NCI-H2227 (cell line): ENCODE measurements at regions not wholly inside any gene's neighbourhood (a gene's known extent, or its start where the extent isn't known, plus 50 kb on each side); places are given as distances from the start of the nearest gene placed in this dataset.
"Not testable (repeated sequence)": the region's sequence is repeated elsewhere in the genome, so short reads cannot be mapped to it uniquely, and the experiment has no call there.

Experiments
- DNase-seq: peaks from one replicate; lab custom pipeline; 2025; ENCODE audit not compliant: unreplicated experiment; lab: John Stamatoyannopoulos, UW

DNA sequence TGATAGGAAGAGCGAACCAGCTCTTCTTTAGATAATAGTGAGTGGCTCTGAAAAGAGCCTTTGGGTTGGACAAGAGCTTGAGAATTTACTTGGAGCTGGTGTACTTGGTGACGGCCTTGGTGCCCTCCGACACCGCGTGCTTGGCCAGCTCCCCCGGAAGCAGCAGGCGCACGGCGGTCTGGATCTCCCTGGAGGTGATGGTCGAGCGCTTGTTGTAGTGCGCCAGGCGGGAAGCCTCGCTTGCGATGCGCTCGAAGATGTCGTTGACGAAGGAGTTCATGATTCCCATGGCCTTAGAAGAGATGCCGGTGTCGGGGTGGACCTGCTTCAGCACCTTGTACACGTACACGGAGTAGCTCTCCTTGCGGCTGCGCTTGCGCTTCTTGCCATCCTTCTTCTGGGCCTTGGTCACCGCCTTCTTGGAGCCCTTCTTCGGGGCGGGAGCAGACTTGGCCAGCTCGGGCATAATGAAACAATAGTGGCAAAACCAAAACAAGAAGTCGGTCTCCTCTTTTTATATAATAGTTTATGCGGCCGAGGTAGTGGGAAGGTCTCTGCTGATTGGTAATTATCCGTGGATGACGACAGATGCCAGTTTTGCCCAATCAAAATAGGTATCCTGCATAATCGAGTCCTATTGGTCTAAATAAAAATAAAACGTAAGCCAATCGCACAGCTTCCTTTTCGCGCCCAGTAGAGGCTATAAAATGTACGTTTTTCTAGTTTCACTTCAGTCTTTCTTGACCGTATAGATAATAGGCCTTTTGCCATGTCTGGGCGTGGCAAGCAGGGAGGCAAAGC, 104.6 kb downstream of the OR2B2 start:
- DNase-seq, result peak; percentile 96

DNA sequence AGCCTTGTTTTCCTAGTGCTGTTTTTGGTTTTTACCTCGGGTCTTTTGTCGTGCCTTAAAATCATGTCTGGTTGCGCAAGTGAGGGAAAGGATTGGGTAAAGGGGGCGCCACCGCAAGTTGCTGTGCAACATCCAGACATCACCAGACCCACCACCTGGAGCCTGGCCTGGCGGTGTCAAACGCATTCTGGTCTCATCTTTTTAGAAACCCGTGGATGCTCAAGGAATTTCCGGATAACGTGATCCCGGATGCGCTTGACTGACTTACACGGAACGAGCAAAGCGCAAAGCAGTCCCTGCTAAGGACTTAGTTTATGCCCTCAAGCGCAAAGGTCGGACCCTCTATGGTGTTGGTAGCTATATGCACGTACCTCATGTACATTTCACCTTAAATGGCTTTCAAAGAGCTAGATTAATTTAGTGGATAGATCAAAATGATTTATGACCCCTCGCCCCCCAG, 105.2 kb downstream of the OR2B2 start:
- DNase-seq, result peak; percentile 67

DNA sequence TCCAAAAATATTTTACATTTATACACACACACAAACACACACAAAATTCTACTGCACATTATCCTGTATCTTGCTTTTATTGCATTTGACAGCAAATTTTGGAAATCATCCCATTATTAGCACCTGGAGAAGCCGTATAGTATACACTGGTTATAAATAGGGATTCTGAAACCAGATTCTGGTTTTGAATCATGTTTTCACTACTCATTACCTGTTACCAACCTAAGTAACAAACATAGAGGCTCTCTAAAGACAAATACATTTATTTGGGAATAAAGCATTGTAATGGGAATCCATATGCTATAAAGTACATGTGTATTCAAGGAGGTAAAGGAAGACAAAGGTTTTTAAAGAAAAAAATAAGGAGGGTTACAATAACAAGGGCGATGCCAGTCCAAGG, 106.8 kb downstream of the OR2B2 start:
- DNase-seq, result no peak

DNA sequence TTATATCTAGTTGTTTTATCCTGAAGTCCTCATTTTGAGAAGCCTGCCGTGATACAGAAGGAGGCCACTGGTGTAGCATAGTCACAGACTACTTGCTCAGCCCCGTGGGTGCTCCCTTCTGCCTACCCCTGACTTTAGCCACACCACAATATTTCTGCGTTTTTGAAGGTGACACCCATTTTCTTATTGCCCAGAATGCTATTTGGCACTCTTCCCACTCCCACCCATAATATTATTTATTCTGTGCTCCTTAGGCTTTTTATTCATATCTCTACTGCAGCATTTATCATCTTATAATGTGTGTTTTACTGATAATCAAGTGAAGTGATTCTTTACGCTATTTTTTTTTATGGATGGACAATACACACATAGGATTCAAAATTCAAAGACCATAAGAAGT, 107.3 kb downstream of the OR2B2 start:
- no peak for DNase-seq

DNA sequence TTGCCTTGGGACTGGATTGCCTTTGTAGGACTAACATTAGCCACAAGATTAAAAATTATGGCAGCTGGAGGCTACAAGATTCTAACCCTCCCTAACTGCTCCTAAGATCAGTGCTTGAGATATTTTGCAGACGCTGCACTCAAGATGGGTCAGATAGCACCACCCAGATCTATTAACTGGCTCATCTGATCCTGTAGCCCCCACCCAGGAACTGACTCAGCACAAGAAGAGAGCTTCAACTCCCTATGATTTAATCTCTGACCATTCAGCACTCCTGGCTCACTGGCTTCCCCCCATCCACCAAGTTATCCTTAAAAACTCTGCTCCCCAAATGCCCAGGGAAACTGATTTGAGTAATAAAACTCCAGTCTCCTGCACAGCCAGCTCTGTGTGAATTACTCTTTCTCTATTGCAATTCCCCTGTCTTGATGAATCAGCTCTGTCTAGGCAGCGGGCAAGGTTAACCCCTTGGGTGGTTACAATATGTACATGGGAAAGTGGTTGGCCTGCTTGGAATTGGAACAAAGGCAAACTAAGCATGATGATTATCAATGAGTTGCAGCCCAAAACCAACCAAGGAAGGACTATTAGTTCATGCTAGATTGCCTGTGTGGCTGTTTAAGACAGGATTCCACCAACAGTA, 111.3 kb downstream of the OR2B2 start:
- DNase-seq, result no peak

DNA sequence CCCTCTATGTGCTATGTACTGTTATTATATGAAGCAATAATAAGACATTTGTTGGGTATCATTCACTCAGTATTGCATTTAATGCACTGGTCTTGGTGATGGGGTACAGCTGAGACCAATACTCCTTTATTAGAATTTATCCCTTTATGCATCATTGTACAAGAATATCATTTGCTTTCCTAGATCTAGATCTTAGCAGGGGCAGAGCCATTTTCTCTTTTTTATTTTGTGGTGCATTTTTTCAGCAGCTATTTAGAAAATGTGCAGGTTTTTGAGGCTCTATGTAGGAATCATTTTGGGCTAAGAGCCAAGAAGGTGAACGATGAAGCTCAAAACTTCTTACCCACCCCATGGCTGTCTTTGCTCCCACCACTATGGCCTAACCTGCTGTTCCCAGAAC, 114.2 kb downstream of the OR2B2 start:
- no peak for DNase-seq

DNA sequence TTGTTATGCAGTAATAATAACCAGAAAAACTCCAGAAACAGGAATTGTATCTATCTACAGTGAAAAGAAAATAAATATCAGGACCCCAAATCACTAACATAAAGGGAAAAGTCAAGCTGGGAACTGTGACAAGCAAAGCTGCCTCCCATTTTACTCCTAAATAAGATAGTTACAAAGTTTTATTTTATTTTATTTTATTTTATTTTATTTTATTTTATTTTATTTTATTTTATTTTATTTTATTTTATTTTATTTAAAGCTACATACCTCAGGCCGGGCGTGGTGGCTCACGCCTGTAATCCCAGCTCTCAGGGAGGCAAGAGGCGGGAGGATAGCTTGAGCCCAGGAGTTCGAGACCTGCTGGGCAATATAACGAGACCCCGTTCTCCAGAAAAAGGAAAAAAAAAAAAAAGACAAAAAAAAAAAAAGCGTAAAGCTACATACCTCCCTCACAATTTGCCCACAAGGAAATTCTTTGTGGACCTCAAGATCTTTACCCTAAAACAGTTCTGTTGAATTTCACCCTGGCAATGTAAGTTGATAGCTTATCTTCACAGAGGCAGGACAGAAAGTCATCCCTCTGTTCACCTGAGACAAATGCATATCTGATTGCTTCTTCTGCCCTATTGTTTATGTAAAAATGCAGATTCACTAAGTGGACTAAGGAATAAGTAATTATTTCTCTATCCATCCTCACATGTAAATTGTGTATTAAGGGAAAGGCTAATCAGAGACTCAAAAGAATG, 115.3 kb downstream of the OR2B2 start:
- DNase-seq, result not testable (repeated sequence)

DNA sequence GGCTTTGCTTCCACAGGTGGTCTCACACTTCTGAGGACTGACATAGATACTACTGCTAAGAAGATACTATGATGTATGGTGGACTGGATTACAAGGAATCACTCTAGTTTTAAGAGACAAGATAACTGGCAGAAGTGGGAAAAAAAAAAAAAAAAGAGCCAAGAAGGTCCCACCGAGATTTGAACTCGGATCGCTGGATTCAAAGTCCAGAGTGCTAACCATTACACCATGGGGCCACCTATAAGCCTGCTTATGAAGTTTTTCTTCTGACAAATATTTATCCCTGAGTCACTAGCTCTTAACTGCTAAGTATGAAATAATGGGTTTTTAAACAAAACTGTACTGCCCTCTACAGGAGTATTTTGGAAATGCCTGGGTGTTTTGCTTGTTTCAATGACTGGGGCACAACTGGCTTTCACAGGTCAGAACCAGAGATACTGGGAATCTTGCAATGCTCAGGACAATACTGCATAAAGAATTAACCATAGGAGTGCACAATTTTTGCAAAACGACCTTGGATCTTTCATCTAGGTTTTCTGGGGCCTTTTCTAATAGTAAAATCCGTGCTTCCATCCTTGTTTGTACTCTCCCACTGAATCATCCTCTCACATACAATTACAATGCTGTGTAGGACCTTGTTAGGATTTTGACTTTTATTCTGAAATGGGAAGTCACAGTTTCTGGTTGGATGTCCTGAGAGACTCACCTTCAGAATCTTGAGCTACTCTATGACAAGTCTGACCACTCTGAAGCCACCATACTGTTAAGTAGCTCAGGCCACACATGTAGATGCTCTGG, 116.3 kb downstream of the OR2B2 start:
- DNase-seq, result peak; percentile 95

DNA sequence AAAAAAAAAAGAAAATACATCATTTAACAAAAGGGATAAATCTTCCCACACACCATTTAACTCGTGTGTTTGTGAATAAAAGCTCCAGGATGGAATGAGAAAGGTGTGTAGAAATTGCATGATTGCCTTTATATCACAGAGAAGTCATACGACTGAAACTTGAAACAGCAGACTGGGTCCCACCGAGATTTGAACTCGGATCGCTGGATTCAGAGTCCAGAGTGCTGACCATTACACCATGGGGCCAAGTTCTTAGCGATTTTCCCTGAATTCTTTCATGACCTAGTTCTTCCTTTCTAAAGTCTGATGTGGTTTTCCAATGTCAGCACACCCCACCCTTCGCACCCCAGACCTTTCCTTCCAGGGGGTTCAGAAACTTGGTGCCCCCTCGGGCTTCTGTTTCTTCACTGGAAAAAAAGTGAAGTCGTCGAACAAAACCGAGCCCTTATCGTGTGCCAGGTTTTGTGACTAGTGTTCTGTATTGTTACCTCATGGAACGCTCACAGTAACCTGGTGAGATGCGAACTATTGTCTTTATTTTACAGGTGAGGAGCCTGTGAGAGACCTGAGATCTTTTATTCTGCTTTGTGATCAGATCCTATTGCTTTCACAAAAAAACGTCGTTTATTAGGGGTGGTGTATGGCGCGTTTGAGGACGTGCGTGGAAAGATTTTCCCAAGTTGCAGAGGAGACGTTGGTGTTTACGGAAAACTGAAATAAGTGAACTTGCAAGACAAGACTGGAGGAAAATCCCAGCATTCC, 120.8 kb downstream of the OR2B2 start:
- DNase-seq, result peak; percentile 85

DNA sequence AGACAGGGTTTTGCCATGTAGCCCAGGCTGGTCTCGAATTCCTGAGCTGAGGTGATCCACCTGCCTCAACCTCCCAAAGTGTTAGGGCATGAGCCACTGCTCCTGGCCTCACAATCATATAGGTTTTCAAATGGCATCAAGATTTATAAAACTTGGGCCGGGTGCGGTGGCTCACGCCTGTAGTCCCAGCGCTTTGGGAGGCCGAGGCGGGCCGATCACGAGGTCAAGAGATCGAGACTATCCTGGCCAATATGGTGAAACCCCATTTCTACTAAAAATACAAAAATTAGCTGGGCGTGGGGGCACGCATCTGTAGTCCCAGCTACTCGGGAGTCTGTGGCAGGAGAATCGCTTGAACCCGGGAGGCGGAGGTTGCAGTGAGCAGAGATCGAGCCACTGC, 123.8 kb downstream of the OR2B2 start:
- not testable (repeated sequence) for DNase-seq

DNA sequence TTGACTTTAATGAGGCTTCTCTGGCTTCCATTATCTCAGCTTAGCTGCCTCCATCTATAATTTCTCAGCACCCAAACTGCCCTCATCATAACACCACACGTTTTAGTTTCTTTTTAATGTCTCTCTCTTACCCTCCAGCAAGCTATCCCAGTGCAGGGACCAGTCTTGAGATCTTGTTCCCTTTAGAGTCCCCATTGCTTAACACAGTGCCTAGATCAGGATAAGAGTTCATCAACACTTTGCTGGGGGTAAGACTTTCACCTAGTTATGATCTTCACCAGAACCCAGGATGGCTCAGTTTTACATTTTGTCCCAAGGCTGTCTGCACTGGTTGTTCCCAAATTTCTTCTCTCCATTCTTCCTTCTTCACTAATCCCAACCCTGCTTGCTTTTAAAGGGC, 126.1 kb downstream of the OR2B2 start:
- DNase-seq, result no peak

DNA sequence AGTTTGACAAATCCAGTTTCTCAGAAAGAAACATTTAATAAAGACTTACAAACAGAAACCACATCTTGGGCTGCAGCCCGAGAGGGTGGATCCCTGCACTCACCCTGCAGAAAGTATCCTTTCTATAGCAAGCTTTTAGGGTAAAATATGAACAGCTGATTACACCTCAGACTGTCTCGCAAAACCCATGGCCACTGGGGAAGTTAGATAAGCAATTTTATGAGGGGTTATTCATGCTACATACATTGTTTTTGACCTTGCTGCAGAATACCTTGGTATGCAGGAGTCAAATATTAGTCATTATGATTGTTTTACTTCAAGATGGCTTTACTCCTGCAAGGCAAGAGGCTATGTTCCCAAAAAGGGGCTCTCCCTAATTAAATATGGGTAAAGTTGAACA, 126.9 kb downstream of the OR2B2 start:
- DNase-seq, result no peak

DNA sequence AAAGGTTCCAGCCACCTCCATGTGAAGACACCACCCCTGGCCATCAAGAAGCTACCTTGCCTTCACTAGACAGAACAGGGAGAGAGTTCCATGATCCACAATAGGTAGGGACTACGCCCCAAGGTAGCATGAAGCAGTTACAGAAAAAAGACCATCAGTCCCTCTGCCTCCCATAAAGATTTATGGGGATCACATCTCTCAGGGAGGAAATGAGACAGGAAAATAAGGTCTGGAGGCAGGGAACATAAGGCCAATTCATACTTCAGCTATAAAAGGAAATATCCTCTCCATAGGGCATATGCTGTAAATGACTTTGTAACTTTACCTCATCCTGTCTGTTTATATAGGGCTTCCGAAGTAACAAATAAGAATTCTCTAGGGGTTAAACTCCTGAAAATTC, 129.4 kb downstream of the OR2B2 start:
- DNase-seq, result no peak

DNA sequence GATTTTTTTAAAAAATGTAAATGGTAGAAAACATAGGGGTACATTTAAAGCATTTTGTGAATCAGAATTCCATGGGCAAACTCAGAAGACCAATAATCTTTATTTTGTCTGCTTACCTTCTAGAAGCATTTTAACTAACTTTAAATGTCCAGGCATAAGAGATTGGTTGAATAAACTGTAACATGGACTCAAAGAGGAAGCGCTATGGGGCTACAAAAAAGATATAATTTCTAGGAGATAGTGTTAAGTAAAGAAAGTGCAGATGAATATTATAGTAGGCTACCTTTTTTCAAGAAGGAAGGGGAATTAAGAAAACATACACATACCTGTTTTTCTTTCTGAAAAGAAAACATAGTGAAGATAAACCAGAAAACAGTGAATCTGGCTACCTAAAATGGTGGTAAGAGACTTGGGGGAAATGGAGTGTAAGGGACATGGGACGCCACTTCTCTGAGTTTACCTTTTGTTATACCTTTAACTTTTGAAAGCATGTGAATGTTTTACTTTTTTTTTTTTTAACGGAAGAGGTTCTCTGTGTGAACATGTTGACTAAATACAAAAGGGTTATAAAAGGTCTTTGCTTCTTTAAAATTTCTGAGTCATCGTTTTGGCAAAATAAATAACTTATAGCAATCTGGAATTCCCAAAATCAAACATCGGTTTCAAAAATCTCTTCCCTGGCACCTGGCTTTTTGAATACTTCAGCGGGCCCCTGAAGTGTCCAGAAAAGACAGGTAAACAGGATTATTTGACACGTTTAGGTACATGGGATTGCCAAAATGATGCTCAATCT, 133.4 kb downstream of the OR2B2 start:
- no peak for DNase-seq

DNA sequence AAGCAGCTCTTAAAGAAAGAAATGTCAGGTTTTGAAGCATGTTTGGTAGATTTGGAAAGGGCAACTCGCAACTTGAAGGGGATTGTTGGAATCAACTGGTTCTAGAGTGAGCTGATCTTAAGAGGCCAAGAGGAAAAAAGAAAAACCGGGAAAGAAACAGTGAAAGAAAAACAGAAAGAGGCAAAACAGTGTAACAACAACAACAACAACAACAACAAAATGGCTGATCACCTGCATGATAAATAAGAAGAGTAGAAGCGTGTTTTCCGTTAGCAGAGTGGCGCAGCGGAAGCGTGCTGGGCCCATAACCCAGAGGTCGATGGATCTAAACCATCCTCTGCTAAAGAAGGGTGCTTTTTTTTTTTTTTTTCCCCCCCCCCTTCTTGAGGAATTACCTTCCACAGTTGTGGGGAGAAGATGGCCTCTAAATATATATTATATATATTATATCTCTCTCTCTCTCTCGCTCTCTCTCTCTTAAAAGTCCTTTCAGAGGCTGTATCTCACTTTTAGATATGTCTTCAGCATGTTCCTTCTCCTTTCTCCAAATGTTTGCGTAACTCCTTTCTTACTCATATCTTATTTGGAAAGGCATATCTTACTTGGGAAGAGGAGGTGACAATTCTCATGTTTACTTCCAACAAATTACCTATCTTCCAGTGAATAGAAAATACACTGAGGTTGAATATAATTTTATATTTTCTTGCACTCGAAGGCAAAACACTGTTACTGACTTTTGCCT, 134.4 kb downstream of the OR2B2 start:
- DNase-seq, result peak; percentile 76

DNA sequence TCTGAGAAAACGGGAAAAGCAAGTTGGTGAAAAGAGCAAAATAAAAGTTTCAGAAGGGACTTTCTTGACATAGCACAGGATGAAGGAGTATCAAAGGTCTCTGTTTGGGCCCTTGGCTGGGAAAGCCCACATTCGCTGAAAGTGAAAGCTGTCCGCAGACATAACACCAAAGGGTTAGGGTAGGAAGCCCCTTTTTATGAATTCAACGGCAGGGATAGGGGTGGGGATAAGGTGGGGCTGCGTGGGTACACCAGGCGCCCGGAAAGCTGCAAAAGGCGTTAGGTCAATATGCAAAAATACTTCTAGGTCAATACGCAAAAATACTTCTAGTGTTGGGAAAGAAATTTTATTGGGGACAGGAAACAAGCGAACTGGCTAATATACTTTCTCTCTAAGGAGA, 135.1 kb downstream of the OR2B2 start:
- no peak for DNase-seq

DNA sequence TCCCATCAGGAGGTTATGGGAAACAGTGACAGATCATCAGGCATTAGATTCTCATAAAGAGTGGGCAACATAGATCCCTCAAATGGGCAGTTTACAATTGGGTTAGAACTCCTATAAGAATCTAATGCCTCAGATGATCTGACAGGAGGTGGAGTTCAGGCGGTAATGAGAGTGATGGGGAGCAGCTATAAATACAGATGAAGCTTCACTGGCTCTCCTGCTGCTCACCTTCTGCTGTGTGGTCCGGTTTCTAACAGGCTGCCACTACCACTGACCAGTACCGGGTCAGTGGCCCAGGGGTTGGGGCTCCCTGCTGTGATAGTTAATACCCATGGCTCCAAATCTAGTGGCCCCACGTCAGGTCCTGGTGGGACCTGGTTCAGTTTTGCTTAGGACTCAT, 135.7 kb downstream of the OR2B2 start:
- no peak for DNase-seq

DNA sequence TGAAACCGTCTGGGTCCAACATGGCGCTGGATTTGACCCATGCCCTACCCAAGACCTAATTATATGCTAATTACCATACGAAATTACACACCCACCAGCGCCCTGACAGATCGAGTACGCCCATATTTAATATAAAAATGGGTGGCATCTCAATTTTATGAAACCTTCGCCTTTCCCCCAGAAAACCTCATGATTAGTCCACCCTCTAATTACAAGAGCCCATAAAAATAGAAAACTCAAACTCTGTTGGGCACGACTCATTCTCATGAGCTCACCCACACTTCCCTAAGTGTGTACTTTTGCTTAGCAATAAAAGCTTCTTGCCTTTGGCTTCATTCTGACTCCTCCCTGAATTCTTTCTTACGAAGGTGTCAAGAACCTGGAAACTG, 136.4 kb downstream of the OR2B2 start:
- no peak for DNase-seq
